Naive thymus-derived CD4-positive, alpha-beta T cell (primary cell): ENCODE measurements at regions not wholly inside any gene's neighbourhood (a gene's known extent, or its start where the extent isn't known, plus 50 kb on each side); places are given as distances from the start of the nearest gene placed in this dataset.
"Not testable (repeated sequence)": the region's sequence is repeated elsewhere in the genome, so short reads cannot be mapped to it uniquely, and the experiment has no call there.

ENCODE experiments used
- ATAC-seq: fragments of 150-1000 bp; cut with Tn5 transposase; 2 replicates; pipeline ENCODE4 v1.10.0; 2021; ENCODE audit warnings: mild to moderate bottlenecking, moderate library complexity
- CTCF ChIA-PET: fragments of 350-600 bp; sonication (Branson Sonifier 250); formaldehyde crosslinking; loops from one replicate; lab custom pipeline; 2021; ENCODE audit warnings: antibody characterized with exemption; lab: Charles Lee
- POLR2A ChIA-PET: fragments of 350-600 bp; sonication (Branson Sonifier 250); formaldehyde crosslinking; loops from one replicate; lab custom pipeline; 2021; ENCODE audit warnings: antibody characterized with exemption, inconsistent platforms; lab: Charles Lee
- DNase-seq, 9 donors: peaks; one replicate each; pipeline versions ENCODE4 v3.0.0 to v3.0.0-alpha.2; 2020 to 2022; ENCODE audit warnings: mixed read lengths in 1 of 9
- H3K27ac ChIP-seq: one replicate; pipeline ENCODE4 v1.7.0; 2013; ENCODE audit warnings: mild to moderate bottlenecking, low read depth, low read length, moderate library complexity
- H3K27me3 ChIP-seq, 2 donors: one replicate each; pipeline ENCODE4 v1.7.0; 2013; ENCODE audit warnings: low read length in 2 of 2, mild to moderate bottlenecking in 2 of 2, moderate library complexity in 2 of 2; ENCODE audit not compliant: control insufficient read depth in 2 of 2, insufficient read depth in 2 of 2
- H3K36me3 ChIP-seq, 3 experiments: 1 replicate in 2 of 3; 2 replicates in 1 of 3; pipeline ENCODE4 v1.7.0; 2013; ENCODE audit warnings: low read length in 3 of 3, mild to moderate bottlenecking in 3 of 3, moderate library complexity in 1 of 3; ENCODE audit not compliant: insufficient read depth in 3 of 3, control insufficient read depth in 2 of 3
- H3K4me1 ChIP-seq, 2 donors: one replicate each; pipeline ENCODE4 v1.7.0; 2013; ENCODE audit warnings: low read length in 2 of 2, mild to moderate bottlenecking in 2 of 2, moderate library complexity in 1 of 2; ENCODE audit not compliant: control insufficient read depth in 2 of 2, insufficient read depth in 2 of 2
- H3K4me3 ChIP-seq: 2 replicates; pipeline ENCODE4 v1.7.0; 2013; ENCODE audit warnings: mild to moderate bottlenecking, low read length
- H3K9me3 ChIP-seq, 3 experiments: 1 replicate in 2 of 3; 2 replicates in 1 of 3; pipeline ENCODE4 v1.7.0; 2013; ENCODE audit warnings: low read length in 3 of 3; ENCODE audit not compliant: control insufficient read depth in 2 of 3
- H3K27ac Mint-ChIP-seq, 9 donors: one replicate each; pipeline ENCODE4 v1.8.0; 2020 to 2022; ENCODE audit warnings: mixed read lengths in 9 of 9, mild to moderate bottlenecking in 8 of 9, moderate library complexity in 5 of 9, inconsistent platforms in 2 of 9
- H3K27me3 Mint-ChIP-seq, 5 donors: one replicate each; pipeline ENCODE4 v1.8.0; 2021 to 2022; ENCODE audit warnings: mixed read lengths in 5 of 5, mild to moderate bottlenecking in 1 of 5
- H3K36me3 Mint-ChIP-seq, 5 donors: one replicate each; pipeline ENCODE4 v1.8.0; 2020 to 2022; ENCODE audit warnings: mixed read lengths in 5 of 5, mild to moderate bottlenecking in 3 of 5, inconsistent platforms in 1 of 5
- H3K4me1 Mint-ChIP-seq, 7 donors: one replicate each; pipeline ENCODE4 v1.8.0; 2020 to 2022; ENCODE audit warnings: mixed read lengths in 7 of 7, mild to moderate bottlenecking in 3 of 7, inconsistent platforms in 1 of 7
- H3K4me3 Mint-ChIP-seq, 10 donors: one replicate each; pipeline ENCODE4 v1.8.0; 2020 to 2022; ENCODE audit warnings: mild to moderate bottlenecking in 10 of 10, mixed read lengths in 10 of 10, moderate library complexity in 6 of 10, inconsistent platforms in 2 of 10
- H3K9me3 Mint-ChIP-seq, 11 donors: one replicate each; pipeline ENCODE4 v1.8.0; 2020 to 2022; ENCODE audit warnings: mixed read lengths in 11 of 11, mild to moderate bottlenecking in 4 of 11, inconsistent platforms in 1 of 11, moderate library complexity in 1 of 11
- intact Hi-C, 2 donors: fragments of 100-400 bp; cut with micrococcal nuclease; formaldehyde crosslinking; loops; one replicate each; pipeline ENCODE4 v1.15.1; 2023

- H3K36me3 ChIP-seq, H3K27ac ChIP-seq, H3K4me1 ChIP-seq, H3K9me3 ChIP-seq, H3K27me3 Mint-ChIP-seq, CTCF ChIA-PET, ATAC-seq, H3K4me3 ChIP-seq, POLR2A ChIA-PET, H3K9me3 Mint-ChIP-seq, DNase-seq, H3K27me3 ChIP-seq, H3K4me3 Mint-ChIP-seq, H3K4me1 Mint-ChIP-seq, intact Hi-C loops, H3K27ac Mint-ChIP-seq, H3K36me3 Mint-ChIP-seq: not testable (repeated sequence)
These were observed 235.5 kb downstream of the NPIPA8 start for GRCh38 chr16:18101077-18101476.

GRCh38 chr16:18092605-18093004, 243.9 kb downstream of the NPIPA8 start:
- H3K4me1 Mint-ChIP-seq, H3K9me3 ChIP-seq, POLR2A ChIA-PET, H3K27me3 Mint-ChIP-seq, DNase-seq, H3K4me3 Mint-ChIP-seq, H3K36me3 Mint-ChIP-seq, H3K4me1 ChIP-seq, H3K36me3 ChIP-seq, H3K27ac ChIP-seq, CTCF ChIA-PET, H3K27ac Mint-ChIP-seq, H3K9me3 Mint-ChIP-seq, ATAC-seq, H3K27me3 ChIP-seq, intact Hi-C loops, H3K4me3 ChIP-seq: not testable (repeated sequence)

- H3K36me3 ChIP-seq, DNase-seq, intact Hi-C loops, ATAC-seq, H3K4me1 Mint-ChIP-seq, H3K27me3 Mint-ChIP-seq, H3K27ac ChIP-seq, H3K4me1 ChIP-seq, H3K36me3 Mint-ChIP-seq, CTCF ChIA-PET, H3K9me3 ChIP-seq, H3K4me3 ChIP-seq, H3K27ac Mint-ChIP-seq, POLR2A ChIA-PET, H3K4me3 Mint-ChIP-seq, H3K9me3 Mint-ChIP-seq, H3K27me3 ChIP-seq: not testable (repeated sequence)
These were observed 255.7 kb downstream of the NPIPA8 start for GRCh38 chr16:18080658-18081363.

GRCh38 chr16:18077910-18078309, 258.6 kb downstream of the NPIPA8 start:
- CTCF ChIA-PET, H3K9me3 ChIP-seq, H3K4me1 ChIP-seq, H3K36me3 Mint-ChIP-seq, H3K27ac ChIP-seq, H3K9me3 Mint-ChIP-seq, H3K4me1 Mint-ChIP-seq, ATAC-seq, H3K27ac Mint-ChIP-seq, intact Hi-C loops, H3K27me3 ChIP-seq, H3K4me3 Mint-ChIP-seq, H3K4me3 ChIP-seq, DNase-seq, POLR2A ChIA-PET, H3K36me3 ChIP-seq: not testable (repeated sequence)
- peaks cover 0 to 11% (median 4%) of the 10 kb centered on the region in 5 donors for H3K27me3 Mint-ChIP-seq

GRCh38 chr16:18072161-18072560, 264.4 kb downstream of the NPIPA8 start:
- Mint-ChIP-seq H3K27ac (no peak overlapping the region), H3K4me1 (no peaks in the 10 kb centered on the region), H3K4me3 (no peak overlapping the region), H3K9me3 (peaks cover 0 to 10% (median 4%) of the 10 kb centered on the region in 11 donors), H3K36me3 (no peaks in the 10 kb centered on the region), H3K27me3 (peaks cover 0 to 14% (median 13%) of the 10 kb centered on the region in 5 donors)
- Histone ChIP-seq H3K27ac (no peak overlapping the region), H3K9me3 (no peaks in the 10 kb centered on the region), H3K4me3 (no peak overlapping the region), H3K27me3 (no peaks in the 10 kb centered on the region), H3K4me1 (no peaks in the 10 kb centered on the region), H3K36me3 (no peaks in the 10 kb centered on the region)
- CTCF ChIA-PET, result no interaction called here
- intact Hi-C loops, result no loop called here
- no peak for DNase-seq
- POLR2A ChIA-PET, result no interaction called here
- no peak for ATAC-seq

GRCh38 chr16:18069683-18070082, 266.9 kb downstream of the NPIPA8 start:
- no peak overlapping the region for H3K27ac ChIP-seq
- no peak overlapping the region for H3K4me3 ChIP-seq
- POLR2A ChIA-PET, result no interaction called here
- Mint-ChIP-seq H3K4me3 (no peak overlapping the region), H3K27me3 (peaks cover 0 to 21% (median 14%) of the 10 kb centered on the region in 5 donors), H3K4me1 (no peaks in the 10 kb centered on the region), H3K36me3 (no peaks in the 10 kb centered on the region), H3K9me3 (peaks cover 0 to 20% (median 7%) of the 10 kb centered on the region in 11 donors), H3K27ac (no peak overlapping the region)
- no peaks in the 10 kb centered on the region for H3K4me1 ChIP-seq
- DNase-seq, result no peak
- no peak for ATAC-seq
- intact Hi-C loops, result no loop called here
- CTCF ChIA-PET, result no interaction called here
- no peaks in the 10 kb centered on the region for H3K9me3 ChIP-seq
- H3K36me3 ChIP-seq, result no peaks in the 10 kb centered on the region
- no peaks in the 10 kb centered on the region for H3K27me3 ChIP-seq

GRCh38 chr16:18068477-18068876, 268.1 kb downstream of the NPIPA8 start:
- peaks cover 0 to 25% (median 19%) of the 10 kb centered on the region in 5 donors for H3K27me3 Mint-ChIP-seq
- H3K27ac Mint-ChIP-seq, result no peak overlapping the region
- H3K36me3 Mint-ChIP-seq, result no peaks in the 10 kb centered on the region
- Histone ChIP-seq H3K27ac (no peak overlapping the region), H3K36me3 (no peaks in the 10 kb centered on the region), H3K4me3 (no peak overlapping the region), H3K9me3 (no peaks in the 10 kb centered on the region), H3K4me1 (no peaks in the 10 kb centered on the region), H3K27me3 (no peaks in the 10 kb centered on the region)
- H3K4me3 Mint-ChIP-seq, result no peak overlapping the region
- DNase-seq (no peak), ATAC-seq (no peak)
- ChIA-PET CTCF (no interaction called here), POLR2A (no interaction called here)
- intact Hi-C loops, result no loop called here
- peaks cover 0 to 21% (median 7%) of the 10 kb centered on the region in 11 donors for H3K9me3 Mint-ChIP-seq
- no peaks in the 10 kb centered on the region for H3K4me1 Mint-ChIP-seq
